Bronchial epithelial cell (primary cell): ENCODE measurements at regions not wholly inside any gene's neighbourhood (a gene's known extent, or its start where the extent isn't known, plus 50 kb on each side); places are given as distances from the start of the nearest gene placed in this dataset.
A peak's percentile ranks its signal among the peaks of the same experiment; 100 is the strongest.

Experiments
- DNase-seq: peaks from one replicate; pipeline ENCODE4 v3.0.0-alpha.2; 2010; ENCODE audit warnings: low read depth
- FAIRE-seq: peaks from 2 replicates; lab custom pipeline; 2011; peaks lifted over from hg19 to GRCh38; lab: Jason Lieb, UNC
- H3K27me3 ChIP-seq: 2 replicates; pipeline ENCODE4 v1.5.1; 2011; ENCODE audit warnings: low read length; ENCODE audit not compliant: control insufficient read depth, insufficient read depth
- H3K36me3 ChIP-seq: 2 replicates; pipeline ENCODE4 v1.5.1; 2011; ENCODE audit warnings: low read length; ENCODE audit not compliant: control insufficient read depth, insufficient read depth
- H3K4me3 ChIP-seq: 2 replicates; pipeline ENCODE4 v1.5.1; 2011; ENCODE audit warnings: mild to moderate bottlenecking, low read depth, low read length, control low read depth
- TF ChIP-seq, protein P1 (sequence below): IDR thresholded peaks from 2 replicates; pipeline ENCODE4 v1.5.1; 2011; ENCODE audit warnings: mild to moderate bottlenecking, moderate library complexity, low read length, control low read depth, inconsistent platforms; ENCODE audit not compliant: insufficient read depth, severe bottlenecking

DNA sequence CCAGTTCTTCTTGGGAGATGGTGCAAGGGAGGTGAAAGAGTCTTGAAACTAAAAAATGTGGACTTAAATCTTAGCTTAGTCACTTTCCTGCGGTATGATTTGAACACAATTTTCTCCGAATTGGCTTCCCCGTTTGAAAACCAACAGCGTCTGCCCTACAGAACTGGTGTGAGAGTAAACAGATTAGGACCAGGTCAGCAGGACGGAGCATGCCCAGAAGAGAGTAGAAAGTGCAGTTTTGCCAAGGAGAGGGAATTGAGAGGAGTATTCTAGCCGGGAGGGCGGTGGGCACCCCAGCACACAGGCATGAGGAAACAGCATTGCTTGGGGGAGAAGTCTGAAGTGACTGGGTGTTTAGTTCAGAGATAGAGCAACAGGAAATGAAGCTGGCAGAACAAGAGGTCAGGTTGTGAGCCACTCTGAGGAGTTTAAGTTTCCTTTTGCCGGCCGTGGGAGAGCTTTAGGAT lies 927.1 kb downstream of the VRK1 start:
- TF ChIP-seq, protein P1, sequence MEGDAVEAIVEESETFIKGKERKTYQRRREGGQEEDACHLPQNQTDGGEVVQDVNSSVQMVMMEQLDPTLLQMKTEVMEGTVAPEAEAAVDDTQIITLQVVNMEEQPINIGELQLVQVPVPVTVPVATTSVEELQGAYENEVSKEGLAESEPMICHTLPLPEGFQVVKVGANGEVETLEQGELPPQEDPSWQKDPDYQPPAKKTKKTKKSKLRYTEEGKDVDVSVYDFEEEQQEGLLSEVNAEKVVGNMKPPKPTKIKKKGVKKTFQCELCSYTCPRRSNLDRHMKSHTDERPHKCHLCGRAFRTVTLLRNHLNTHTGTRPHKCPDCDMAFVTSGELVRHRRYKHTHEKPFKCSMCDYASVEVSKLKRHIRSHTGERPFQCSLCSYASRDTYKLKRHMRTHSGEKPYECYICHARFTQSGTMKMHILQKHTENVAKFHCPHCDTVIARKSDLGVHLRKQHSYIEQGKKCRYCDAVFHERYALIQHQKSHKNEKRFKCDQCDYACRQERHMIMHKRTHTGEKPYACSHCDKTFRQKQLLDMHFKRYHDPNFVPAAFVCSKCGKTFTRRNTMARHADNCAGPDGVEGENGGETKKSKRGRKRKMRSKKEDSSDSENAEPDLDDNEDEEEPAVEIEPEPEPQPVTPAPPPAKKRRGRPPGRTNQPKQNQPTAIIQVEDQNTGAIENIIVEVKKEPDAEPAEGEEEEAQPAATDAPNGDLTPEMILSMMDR, result no peak
- Histone ChIP-seq H3K4me3 (no peak overlapping the region), H3K27me3 (no peaks in the 10 kb centered on the region), H3K36me3 (no peaks in the 10 kb centered on the region)
- FAIRE-seq (peak; percentile 40), DNase-seq (peak; percentile 28)

DNA sequence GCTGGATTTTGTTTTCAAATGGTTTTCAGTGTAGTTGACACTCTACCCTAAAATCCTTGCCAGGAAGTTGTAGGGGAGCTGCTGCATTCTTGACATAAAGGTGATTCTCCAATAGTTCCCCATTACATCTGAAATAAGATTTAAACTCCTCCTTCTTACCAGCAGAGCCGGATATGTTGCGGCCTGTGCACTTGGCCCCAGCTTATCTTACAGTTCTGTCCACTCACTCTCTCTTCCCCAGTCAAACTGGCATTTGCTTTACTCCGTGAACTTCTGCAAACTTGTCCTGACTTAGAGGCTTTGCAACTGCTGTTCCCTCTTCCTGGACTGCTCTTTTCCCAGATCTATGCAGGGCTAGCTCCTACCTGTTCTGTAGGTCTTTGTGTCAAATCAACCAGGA lies 929.5 kb downstream of the VRK1 start:
- Histone ChIP-seq H3K36me3 (no peaks in the 10 kb centered on the region), H3K4me3 (no peak overlapping the region), H3K27me3 (no peaks in the 10 kb centered on the region)
- TF ChIP-seq, protein P1, result no peak
- no peak for DNase-seq
- peak; percentile 55 for FAIRE-seq

DNA sequence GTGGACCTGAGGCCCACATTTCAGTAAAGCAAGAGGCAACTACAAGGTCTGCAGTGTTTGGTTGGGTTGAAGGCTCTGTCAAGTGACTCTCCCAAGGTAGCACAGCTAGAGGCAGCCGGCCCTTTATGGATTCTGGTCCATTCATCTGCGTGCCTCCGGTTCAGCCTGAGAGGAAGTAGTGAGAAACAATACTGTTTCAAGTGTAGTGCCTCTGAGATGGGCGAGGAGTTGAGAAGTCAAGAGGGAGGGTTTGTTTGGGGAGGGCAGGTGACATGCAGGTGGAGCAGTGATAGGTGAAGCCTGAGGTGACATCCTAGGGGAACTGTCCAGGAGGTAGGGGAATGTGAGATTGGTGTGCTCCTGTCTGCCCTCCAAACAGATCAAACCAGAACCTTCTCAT lies 933.5 kb downstream of the VRK1 start:
- H3K36me3 ChIP-seq, result no peaks in the 10 kb centered on the region
- no peaks in the 10 kb centered on the region for H3K27me3 ChIP-seq
- TF ChIP-seq, protein P1, result no peak
- H3K4me3 ChIP-seq, result no peak overlapping the region
- DNase-seq, result no peak
- FAIRE-seq, result no peak

DNA sequence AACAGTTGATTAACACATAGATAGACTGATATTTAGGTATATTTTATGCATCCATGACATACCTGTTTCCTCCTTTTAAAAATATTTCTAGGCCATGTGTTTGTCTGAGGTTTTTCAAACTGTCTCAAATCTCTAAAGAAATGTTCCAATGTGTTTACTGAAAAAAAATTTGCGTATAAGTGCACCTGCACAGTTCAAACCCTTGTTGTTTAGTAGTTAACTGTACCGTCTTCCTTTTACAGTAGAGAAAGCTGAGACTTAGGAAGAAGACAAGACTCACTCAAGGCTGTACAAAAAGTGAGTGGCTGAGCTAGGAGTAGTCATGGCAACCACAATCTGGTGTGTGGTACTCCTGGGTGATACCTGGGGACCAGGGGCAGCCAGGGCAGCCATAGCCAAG lies 934.6 kb downstream of the VRK1 start:
- H3K36me3 ChIP-seq, result no peaks in the 10 kb centered on the region
- FAIRE-seq, result no peak
- DNase-seq, result no peak
- TF ChIP-seq, protein P1, result no peak
- no peak overlapping the region for H3K4me3 ChIP-seq
- H3K27me3 ChIP-seq, result no peaks in the 10 kb centered on the region

DNA sequence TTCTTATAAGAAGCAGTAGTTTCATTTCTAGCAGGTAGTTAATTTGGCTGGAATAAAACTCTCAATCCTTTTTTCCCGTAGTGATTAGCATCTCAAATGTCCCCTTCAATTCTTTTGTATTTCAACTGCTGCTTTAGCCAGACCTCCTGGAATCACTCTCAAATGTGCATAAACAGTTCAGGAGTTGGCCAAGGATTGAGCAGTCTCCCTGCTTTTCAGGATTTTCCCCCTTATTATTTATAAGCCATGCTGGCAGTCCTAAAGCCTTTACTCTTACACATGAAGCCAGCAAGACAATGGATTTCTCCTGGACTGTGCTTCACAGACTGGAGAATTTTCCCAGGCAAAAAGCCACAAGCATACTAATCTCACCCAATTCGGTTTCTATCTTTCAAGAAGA lies 950.1 kb downstream of the VRK1 start:
- H3K36me3 ChIP-seq, result no peaks in the 10 kb centered on the region
- H3K27me3 ChIP-seq, result no peaks in the 10 kb centered on the region
- H3K4me3 ChIP-seq, result no peak overlapping the region
- DNase-seq, result no peak
- no peak for FAIRE-seq
- TF ChIP-seq, protein P1, result no peak

DNA sequence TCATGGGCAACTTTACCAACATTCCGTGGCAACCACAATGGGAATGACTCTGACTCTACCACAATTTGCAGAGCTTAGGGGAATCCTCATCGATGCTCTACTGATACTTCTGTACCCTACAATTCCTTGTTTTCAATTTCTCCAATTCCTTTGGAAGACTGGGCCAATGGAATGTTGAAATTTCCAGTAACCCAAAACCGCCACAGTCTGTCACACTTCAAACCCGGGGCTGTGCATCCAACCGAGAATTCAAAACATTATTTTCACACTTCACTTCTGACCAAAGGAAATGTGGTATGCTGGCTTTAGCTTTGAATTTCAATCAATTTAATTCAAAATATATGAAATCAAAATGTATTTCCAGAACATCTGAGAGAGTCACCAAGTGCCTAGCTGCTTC lies 951.4 kb downstream of the VRK1 start:
- no peak for FAIRE-seq

More for the DNA sequence above, 951.4 kb downstream of the VRK1 start:
- H3K36me3 ChIP-seq, result no peaks in the 10 kb centered on the region
- DNase-seq, result no peak
- TF ChIP-seq, protein P1, result no peak
- H3K4me3 ChIP-seq, result no peak overlapping the region
- no peaks in the 10 kb centered on the region for H3K27me3 ChIP-seq
